HG03045 (cell line): ENCODE measurements at regions not wholly inside any gene's neighbourhood (a gene's known extent, or its start where the extent isn't known, plus 50 kb on each side); places are given as distances from the start of the nearest gene placed in this dataset.

Experiments used
- ATAC-seq: cut with Tn5 transposase; IDR thresholded peaks from one replicate; pipeline ENCODE4 v1.9.1; 2021; ENCODE audit warnings: mild to moderate bottlenecking, moderate library complexity; ENCODE audit not compliant: unreplicated experiment

DNA sequence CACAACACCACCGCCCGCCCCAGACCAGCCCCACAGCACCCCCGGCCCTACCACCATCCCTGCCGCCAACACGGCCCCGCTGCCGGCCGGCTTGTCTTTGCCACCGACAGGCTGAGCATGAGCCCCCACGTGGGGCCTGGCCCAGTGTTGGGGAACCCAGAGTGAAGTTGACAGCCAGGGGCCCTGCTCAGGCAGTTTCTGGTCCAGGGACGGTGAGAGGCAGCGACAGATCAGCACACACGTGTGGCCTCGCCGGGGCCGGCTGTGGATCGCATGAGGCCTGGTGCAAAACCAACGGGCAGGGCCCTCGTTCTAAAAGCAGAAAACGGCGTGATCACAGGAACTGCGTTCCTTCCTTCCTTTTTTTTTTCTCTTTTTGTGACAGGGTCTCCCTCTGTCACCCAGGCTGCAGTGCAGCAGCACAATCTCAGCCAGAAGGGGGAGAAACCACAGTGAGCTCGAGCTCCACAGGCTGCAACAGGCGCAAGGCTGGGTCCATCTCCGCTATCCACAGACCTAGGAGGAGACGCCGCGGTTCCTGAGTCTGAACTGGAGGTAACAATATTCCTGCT is 50.5 kb upstream of the FBRSL1 start:
- ATAC-seq: no peak

GRCh38 chr12:132438726-132439125 is 51.2 kb upstream of the FBRSL1 start:
- no peak for ATAC-seq

- no peak for ATAC-seq
Measured at GRCh38 chr12:132437943-132438700, 51.8 kb upstream of the FBRSL1 start.

DNA sequence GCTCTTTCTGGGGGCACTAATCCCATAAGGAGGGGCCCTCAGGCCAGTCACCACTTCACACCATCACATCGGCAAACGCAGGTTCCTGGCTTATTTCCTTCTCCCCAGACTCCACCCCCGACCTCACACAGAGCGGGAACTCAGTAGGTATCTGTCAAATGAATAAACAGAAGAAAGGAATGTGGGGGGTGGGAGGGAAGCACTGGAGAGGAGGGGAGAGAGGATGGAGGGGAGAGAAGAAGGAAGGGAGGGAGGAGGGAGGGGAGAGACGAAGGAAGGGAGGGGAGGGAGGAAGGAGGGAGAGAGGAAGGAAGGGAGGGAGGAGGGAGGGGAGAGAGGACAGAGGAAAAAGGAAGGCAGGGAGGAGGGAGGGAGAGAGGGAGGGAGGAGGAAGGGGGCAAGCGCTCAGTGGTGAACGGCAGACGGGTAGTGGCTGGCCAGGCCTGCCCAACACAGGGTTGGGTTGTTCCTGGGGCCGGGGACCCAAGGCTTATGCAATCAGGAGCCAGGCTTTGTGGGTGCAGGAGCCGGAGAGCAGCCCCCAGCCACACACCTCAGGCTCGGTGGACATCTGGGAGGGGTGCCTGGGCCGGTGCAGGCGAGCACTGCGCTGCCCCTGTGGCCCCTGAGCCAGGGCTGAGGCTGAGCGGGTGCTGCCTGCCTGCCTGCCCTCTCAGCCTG is 52.6 kb upstream of the FBRSL1 start:
- ATAC-seq: no peak

- ATAC-seq: no peak
Measured at GRCh38 chr12:132436791-132437251, 53.1 kb upstream of the FBRSL1 start.

DNA sequence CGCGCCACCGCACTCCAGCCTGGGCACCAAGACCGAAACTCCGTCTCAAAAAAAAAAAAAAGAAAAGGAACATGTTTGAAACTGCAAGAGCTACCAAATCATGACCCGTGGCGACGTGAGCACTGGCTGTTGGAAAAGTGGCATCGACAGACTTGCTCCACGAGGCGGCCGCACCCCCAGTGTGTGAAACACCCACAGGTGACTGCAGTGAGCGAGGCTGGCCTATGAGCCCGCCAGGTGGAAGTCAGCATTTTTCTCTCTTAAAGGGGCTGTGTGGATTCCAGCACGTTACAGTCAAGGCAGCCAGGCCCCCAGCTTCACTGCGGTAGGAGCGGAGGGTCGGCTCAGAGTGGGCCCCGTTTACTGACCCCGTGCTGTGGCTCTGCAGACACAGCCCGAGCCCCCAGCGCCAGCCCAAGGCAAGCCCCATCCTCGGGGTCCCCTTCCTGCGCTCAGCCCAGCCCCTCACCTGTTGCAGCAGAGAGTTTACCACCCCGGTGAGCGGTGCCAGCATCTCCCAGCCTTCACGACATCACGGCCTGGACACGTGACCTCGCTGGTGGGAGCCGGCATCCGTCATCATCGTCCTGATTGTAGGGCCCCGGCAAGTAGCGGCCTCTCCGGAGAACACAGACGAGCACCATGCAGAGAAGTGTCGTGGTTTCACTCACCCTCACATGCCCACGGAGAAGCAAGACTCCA is 54.3 kb upstream of the FBRSL1 start:
- no peak for ATAC-seq

GRCh38 chr12:132433641-132434395 is 56.1 kb upstream of the FBRSL1 start:
- no peak for ATAC-seq

DNA sequence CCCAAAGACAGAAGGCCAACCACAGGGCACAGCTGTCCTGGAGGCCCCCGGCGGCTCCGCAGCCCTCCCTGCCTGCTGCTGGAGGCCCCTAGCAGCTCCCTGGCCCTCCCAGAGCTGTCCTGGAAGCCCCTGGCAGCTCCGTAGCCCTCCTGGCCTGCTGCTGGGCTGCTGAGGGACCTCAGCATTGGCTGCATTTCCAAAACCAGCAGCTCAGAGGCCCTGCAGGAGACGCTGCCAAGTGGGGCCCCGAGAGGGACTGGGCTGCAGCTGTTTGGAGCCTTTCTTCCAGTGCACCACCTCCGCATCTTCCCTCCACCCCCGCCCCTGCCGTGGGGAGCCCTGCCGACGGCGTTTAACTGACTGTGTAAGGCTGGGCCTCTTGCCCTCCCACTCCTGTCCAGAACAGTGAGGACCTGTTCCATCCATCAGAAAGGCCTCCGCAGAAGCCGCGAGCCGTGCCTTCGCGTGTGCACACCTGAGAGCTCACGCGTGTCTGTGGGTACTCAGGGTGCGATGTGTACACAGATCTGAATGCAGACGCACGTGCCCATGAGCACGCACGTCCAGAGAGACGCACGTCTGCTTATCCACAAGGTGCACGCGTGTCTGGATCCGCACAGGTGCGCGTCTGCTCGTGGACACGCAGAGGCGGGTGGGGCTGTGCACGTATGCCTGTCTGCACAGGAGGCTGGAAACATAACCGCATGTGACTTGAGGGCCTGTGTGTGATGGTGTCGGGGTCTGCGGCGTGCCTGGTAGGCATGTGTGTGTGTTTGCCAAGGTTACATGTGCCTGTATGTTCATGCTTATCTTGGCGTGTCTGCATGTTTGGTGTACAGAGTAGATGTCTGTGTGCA is 57.0 kb upstream of the FBRSL1 start:
- no peak for ATAC-seq

DNA sequence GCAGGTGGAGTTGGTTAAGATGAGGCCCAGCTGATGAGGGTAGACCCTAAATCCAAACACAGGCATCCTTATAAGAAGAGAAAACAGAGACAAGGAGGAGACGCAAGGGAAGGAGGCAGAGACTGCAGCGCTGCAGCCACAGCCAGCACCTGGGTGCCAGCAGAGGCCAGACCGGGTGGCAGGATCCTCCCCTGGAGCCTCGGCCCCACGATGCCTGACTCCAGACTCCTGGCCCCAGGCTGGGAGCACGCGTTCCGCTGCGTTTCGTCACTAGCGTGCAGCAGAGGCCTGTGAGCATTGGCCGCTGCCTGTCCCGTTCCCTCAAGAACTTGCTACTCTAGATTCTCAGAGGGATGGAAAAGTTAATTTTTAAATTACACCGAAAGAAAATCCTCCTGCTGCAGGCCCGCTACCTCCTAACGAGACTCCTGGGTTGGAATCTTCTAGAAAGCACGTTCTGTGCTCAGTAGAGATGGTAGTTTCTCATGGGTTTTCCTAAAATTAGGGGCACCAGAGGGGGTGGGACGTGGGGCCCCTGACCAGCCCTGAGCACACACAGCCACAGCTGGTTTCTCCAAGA is 57.7 kb upstream of the FBRSL1 start:
- no peak for ATAC-seq

GRCh38 chr12:132430838-132431774 is 58.8 kb upstream of the FBRSL1 start:
- ATAC-seq: no peak

DNA sequence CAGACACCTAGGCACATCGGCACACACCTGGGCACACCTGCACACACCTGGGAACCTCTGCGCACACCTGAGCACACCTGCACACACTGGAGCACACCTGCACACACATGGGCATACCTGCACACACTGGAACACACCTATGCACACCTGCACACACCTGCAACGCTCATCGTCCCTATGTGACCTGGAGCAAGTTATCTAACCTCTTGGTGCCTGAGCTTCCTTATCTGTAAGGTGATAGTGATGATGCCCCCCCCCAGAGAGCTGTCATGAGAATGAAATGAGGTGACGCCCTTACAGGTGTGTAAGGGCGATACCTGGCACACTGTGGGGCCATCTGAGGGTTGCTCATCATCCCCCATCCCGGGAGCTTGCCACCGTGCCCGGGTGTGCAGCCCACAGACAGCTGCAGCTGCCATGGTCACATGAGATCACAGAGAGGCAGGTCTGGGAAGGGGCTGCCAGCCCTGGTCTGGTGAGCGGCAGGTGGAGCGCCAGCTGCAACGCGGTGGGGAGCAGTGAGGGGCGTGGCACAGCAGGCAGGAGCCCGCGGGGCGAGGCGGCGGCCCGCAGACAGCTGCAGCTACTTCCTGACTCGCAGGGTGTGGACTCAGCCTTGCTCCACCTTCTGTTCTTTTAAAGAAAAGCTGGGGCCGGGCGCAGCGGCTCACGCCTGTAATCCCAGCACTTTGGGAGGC is 59.9 kb upstream of the FBRSL1 start:
- ATAC-seq: peak; percentile 78

GRCh38 chr12:132429602-132429945 is 60.4 kb upstream of the FBRSL1 start:
- ATAC-seq: no peak

GRCh38 chr12:132428936-132429601 is 60.9 kb upstream of the FBRSL1 start:
- no peak for ATAC-seq

- ATAC-seq: no peak
Measured at GRCh38 chr12:132427999-132428935, 61.7 kb upstream of the FBRSL1 start.

DNA sequence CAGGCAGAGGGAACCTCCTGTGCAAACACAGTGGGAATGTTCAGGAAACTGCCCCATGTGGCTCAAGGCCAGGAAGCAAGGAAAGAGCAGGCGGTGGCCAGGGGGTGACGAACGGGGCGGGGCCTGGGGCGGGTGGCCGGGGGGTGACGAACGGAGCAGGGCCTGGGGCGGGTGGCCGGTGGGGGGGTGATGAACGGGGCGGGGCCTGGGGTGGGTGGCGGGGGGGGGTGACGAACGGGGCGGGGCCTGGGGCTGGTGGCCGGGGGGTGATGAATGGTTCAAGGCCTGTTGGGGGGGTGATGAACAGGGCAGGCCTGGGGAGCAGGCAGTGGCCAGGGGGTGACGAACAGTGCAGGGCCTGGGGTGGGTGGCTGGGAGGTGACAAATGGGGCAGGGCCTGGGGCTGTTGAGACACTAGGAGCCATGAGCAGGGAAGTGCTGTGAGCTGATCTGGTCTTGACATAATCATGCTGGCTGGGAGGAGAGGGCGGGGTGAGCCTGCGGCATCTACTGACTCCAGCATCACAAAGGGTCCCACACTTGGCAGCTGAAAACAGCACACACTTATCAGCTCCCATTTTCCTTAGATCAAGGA is 62.7 kb upstream of the FBRSL1 start:
- no peak for ATAC-seq
